IMR-90 (cell line): ENCODE measurements at regions not wholly inside any gene's neighbourhood (a gene's known extent, or its start where the extent isn't known, plus 50 kb on each side); places are given as distances from the start of the nearest gene placed in this dataset.

Source experiments
- ATAC-seq: fragments of 200-7000 bp; cut with Tn5 transposase; 2 replicates; pipeline ENCODE4 v1.9.1; 2020; ENCODE audit warnings: low read depth, mild to moderate bottlenecking, moderate library complexity
- BruUV-seq: library from RNA; stranded (reverse); fragments of 400-500 nt; replicated peaks from 2 replicates; lab custom pipeline; 2021; lab: Mats Ljungman, UMichigan
- CTCF ChIA-PET: fragments of 300-600 bp; formaldehyde crosslinking; extraction: SDS; loops from one replicate; lab custom pipeline; 2021; ENCODE audit warnings: antibody characterized with exemption; lab: Yijun Ruan, JAX
- POLR2A ChIA-PET: fragments of 300-600 bp; sonication (Branson Sonifier 250); formaldehyde crosslinking; loops from one replicate; lab custom pipeline; 2022; ENCODE audit warnings: antibody characterized with exemption; ENCODE audit not compliant: unreplicated experiment; lab: Charles Lee
- DNase-seq: peaks from one replicate; pipeline ENCODE4 v3.0.0; 2013
- H2AFZ ChIP-seq: replicated peaks from 2 replicates; pipeline ENCODE3; 2013; ENCODE audit warnings: low read length, mild to moderate bottlenecking; ENCODE audit not compliant: poor library complexity
- H2AK5ac ChIP-seq: 2 replicates; pipeline ENCODE4 v1.6.1; 2013; ENCODE audit warnings: low read depth, low read length, inconsistent platforms
- H2AK9ac ChIP-seq: replicated peaks from 2 replicates; pipeline ENCODE3; 2013; ENCODE audit warnings: mild to moderate bottlenecking, low read depth, low read length, moderate library complexity; ENCODE audit not compliant: poor library complexity
- H2BK120ac ChIP-seq: 2 replicates; pipeline ENCODE4 v1.6.1; 2013; ENCODE audit warnings: low read depth, low read length, inconsistent platforms
- H2BK15ac ChIP-seq: 3 replicates; pipeline ENCODE4 v1.6.1; 2013; ENCODE audit warnings: low read depth, low read length, inconsistent platforms
- H2BK20ac ChIP-seq: 2 replicates; pipeline ENCODE4 v1.6.1; 2013; ENCODE audit warnings: low read depth, mild to moderate bottlenecking, inconsistent platforms, low read length, moderate library complexity
- H2BK5ac ChIP-seq: 2 replicates; pipeline ENCODE4 v1.6.1; 2013; ENCODE audit warnings: mild to moderate bottlenecking, low read depth, low read length, inconsistent platforms; ENCODE audit not compliant: poor library complexity, severe bottlenecking
- H3K14ac ChIP-seq: replicated peaks from 2 replicates; pipeline ENCODE4 v1.6.1; 2013; ENCODE audit warnings: low read depth, low read length, inconsistent platforms
- H3K18ac ChIP-seq: 2 replicates; pipeline ENCODE4 v1.6.1; 2013; ENCODE audit warnings: low read depth, low read length, control low read depth
- H3K23ac ChIP-seq: 2 replicates; pipeline ENCODE4 v1.6.1; 2013; ENCODE audit warnings: low read depth, low read length, inconsistent platforms
- H3K27ac ChIP-seq: 2 replicates; pipeline ENCODE4 v1.5.1; 2013; ENCODE audit warnings: mild to moderate bottlenecking, control low read depth, low read length; ENCODE audit not compliant: insufficient read depth
- H3K27me3 ChIP-seq: 2 replicates; pipeline ENCODE4 v1.6.1; 2013; ENCODE audit warnings: low read length; ENCODE audit not compliant: control insufficient read depth, insufficient read depth
- H3K36me3 ChIP-seq: 2 replicates; pipeline ENCODE4 v1.6.1; 2013; ENCODE audit warnings: low read length, mixed read lengths; ENCODE audit not compliant: control insufficient read depth, insufficient read depth
- H3K4ac ChIP-seq: 2 replicates; pipeline ENCODE4 v1.6.1; 2013; ENCODE audit warnings: low read depth, low read length, inconsistent platforms
- H3K4me1 ChIP-seq: 2 replicates; pipeline ENCODE4 v1.6.1; 2013; ENCODE audit warnings: low read length, mixed read lengths; ENCODE audit not compliant: control insufficient read depth, insufficient read depth
- H3K4me2 ChIP-seq: 2 replicates; pipeline ENCODE4 v1.6.1; 2013; ENCODE audit warnings: low read depth, mild to moderate bottlenecking, control low read depth, low read length, moderate library complexity
- H3K4me3 ChIP-seq: 2 replicates; pipeline ENCODE4 v1.5.1; 2013; ENCODE audit warnings: low read depth, mild to moderate bottlenecking, control low read depth, low read length, moderate library complexity; ENCODE audit not compliant: insufficient read depth
- H3K56ac ChIP-seq: 2 replicates; pipeline ENCODE4 v1.6.1; 2013; ENCODE audit warnings: low read length, inconsistent platforms; ENCODE audit not compliant: insufficient read depth; ENCODE audit errors: extremely low read depth
- H3K79me1 ChIP-seq, 2 experiments: 2 replicates each; pipeline ENCODE4 v1.6.1; 2013; ENCODE audit warnings: low read length in 2 of 2, inconsistent platforms in 1 of 2, low read depth in 1 of 2
- H3K9ac ChIP-seq: 2 replicates; pipeline ENCODE4 v1.6.1; 2013; ENCODE audit warnings: low read depth, low read length, control low read depth
- H3K9me1 ChIP-seq: 2 replicates; pipeline ENCODE4 v1.6.1; 2013; ENCODE audit warnings: low read length, inconsistent platforms; ENCODE audit not compliant: insufficient read depth
- H3K9me3 ChIP-seq: 2 replicates; pipeline ENCODE4 v1.6.1; 2013; ENCODE audit warnings: low read length; ENCODE audit not compliant: control insufficient read depth, insufficient read depth
- H4K20me1 ChIP-seq: 2 replicates; pipeline ENCODE4 v1.6.1; 2013; ENCODE audit warnings: low read length, inconsistent platforms; ENCODE audit not compliant: insufficient read depth
- H4K5ac ChIP-seq: 2 replicates; pipeline ENCODE4 v1.6.1; 2013; ENCODE audit warnings: mild to moderate bottlenecking, low read depth, low read length, control low read depth
- H4K8ac ChIP-seq, 2 experiments: 2 replicates each; pipeline ENCODE4 v1.6.1; 2013; ENCODE audit warnings: low read depth in 2 of 2, low read length in 2 of 2, control low read depth in 1 of 2, inconsistent platforms in 1 of 2
- H4K91ac ChIP-seq: 2 replicates; pipeline ENCODE4 v1.6.1; 2013; ENCODE audit warnings: low read depth, low read length, inconsistent platforms; ENCODE audit not compliant: insufficient read depth
- BHLHE40 ChIP-seq: fragments of 150-350 bp; IDR thresholded peaks from 2 replicates; pipeline ENCODE4 v1.6.1; 2016; ENCODE audit warnings: mild to moderate bottlenecking, low read depth, low read length
- CEBPB ChIP-seq: IDR thresholded peaks from 2 replicates; pipeline ENCODE4 v1.6.1; 2012; ENCODE audit warnings: low read depth, low read length, improper control_type of control experiment
- CHD1 ChIP-seq: IDR thresholded peaks from 2 replicates; pipeline ENCODE4 v1.6.1; 2012; ENCODE audit warnings: low read depth, low read length, improper control_type of control experiment
- CTCF ChIP-seq: conservative IDR thresholded peaks from 2 replicates; pipeline ENCODE4 v1.5.1; 2012; ENCODE audit warnings: mild to moderate bottlenecking, low read depth, low read length, improper control_type of control experiment
- FOS ChIP-seq: fragments of 150-350 bp; IDR thresholded peaks from 2 replicates; pipeline ENCODE4 v1.6.1; 2016; ENCODE audit warnings: low read depth, low read length
- MAFK ChIP-seq: IDR thresholded peaks from 2 replicates; pipeline ENCODE4 v1.6.1; 2012; ENCODE audit warnings: low read depth, low read length, improper control_type of control experiment
- MAZ ChIP-seq: IDR thresholded peaks from 2 replicates; pipeline ENCODE4 v1.6.1; 2012; ENCODE audit warnings: low read depth, mild to moderate bottlenecking, low read length, improper control_type of control experiment, moderate library complexity, borderline replicate concordance
- MXI1 ChIP-seq: IDR thresholded peaks from 2 replicates; pipeline ENCODE4 v1.6.1; 2012; ENCODE audit warnings: low read depth, mild to moderate bottlenecking, low read length, moderate library complexity, borderline replicate concordance
- NFE2L2 ChIP-seq: fragments of 150-350 bp; IDR thresholded peaks from 2 replicates; pipeline ENCODE4 v1.6.1; 2016; ENCODE audit warnings: low read depth, mild to moderate bottlenecking, low read length
- POLR2A ChIP-seq: IDR thresholded peaks from 2 replicates; pipeline ENCODE4 v1.6.1; 2012; ENCODE audit warnings: mild to moderate bottlenecking, low read depth, low read length
- RAD21 ChIP-seq: IDR thresholded peaks from 2 replicates; pipeline ENCODE4 v1.6.1; 2012; ENCODE audit warnings: low read length, improper control_type of control experiment
- RCOR1 ChIP-seq: IDR thresholded peaks from 2 replicates; pipeline ENCODE4 v1.6.1; 2012; ENCODE audit warnings: mild to moderate bottlenecking, low read length, improper control_type of control experiment; ENCODE audit not compliant: insufficient replicate concordance
- RFX5 ChIP-seq: IDR thresholded peaks from 2 replicates; pipeline ENCODE4 v1.8.0; 2012; ENCODE audit warnings: low read depth, mild to moderate bottlenecking, low read length, moderate library complexity
- SMC3 ChIP-seq: fragments of 150-350 bp; IDR thresholded peaks from 2 replicates; pipeline ENCODE4 v1.6.1; 2016; ENCODE audit warnings: low read depth, mild to moderate bottlenecking, antibody characterized with exemption, low read length, moderate library complexity
- WGBS, 2 experiments: methylation state at CpG; one replicate each; pipeline versions ENCODE4 v1.1.5 to v1.1.7; 2013; ENCODE audit warnings: missing lambda C conversion rate in 2 of 2; ENCODE audit not compliant: insufficient read length in 1 of 2; ENCODE audit errors: extremely low coverage in 2 of 2; 5-methylcytosine and 5-hydroxymethylcytosine counted together
- dilution Hi-C: fragments of 300-500 bp; cut with HindIII; formaldehyde crosslinking; loops from one replicate; pipeline ENCODE4 v1.14.3; 2018; ENCODE audit warnings: low sequenced_read_pairs; ENCODE audit not compliant: unreplicated experiment
- in situ Hi-C: fragments of 300-500 bp; cut with MboI; formaldehyde crosslinking; loops from 3 replicates; pipeline ENCODE4 v1.14.3; 2019; ENCODE audit warnings: low sequenced_read_pairs, inconsistent platforms, mixed read lengths
- intact Hi-C: fragments of 100-400 bp; cut with micrococcal nuclease; formaldehyde crosslinking; loops from 2 replicates; pipeline ENCODE4 v1.10.0; 2022
- TF ChIP-seq, protein P1 (sequence below): fragments of 150-350 bp; IDR thresholded peaks from 2 replicates; pipeline ENCODE4 v1.6.1; 2017; ENCODE audit warnings: mild to moderate bottlenecking, antibody characterized with exemption, low read length, low read depth
- TF ChIP-seq, protein P2 (sequence below): fragments of 150-350 bp; IDR thresholded peaks from 2 replicates; pipeline ENCODE4 v1.6.1; 2016; ENCODE audit warnings: low read depth, mild to moderate bottlenecking, low read length, moderate library complexity, borderline replicate concordance

GRCh38 chr7:63080406-63080805 lies 918.2 kb upstream of the ZNF722 start:
- dilution Hi-C loops, result no loop called here
- H3K4me2 ChIP-seq, result no peak overlapping the region
- no CpG with 5 or more reads among the region's 2 CpGs for WGBS, 2 experiments
- H4K5ac ChIP-seq, result no peak overlapping the region
- no peak overlapping the region for H4K8ac ChIP-seq
- no peak overlapping the region for H3K23ac ChIP-seq
- H3K9me3 ChIP-seq, result peaks cover 37% of the 10 kb centered on the region
- H3K56ac ChIP-seq, result no peak overlapping the region
- no peak overlapping the region for H2BK5ac ChIP-seq
- no peak overlapping the region for H3K27ac ChIP-seq
- POLR2A ChIA-PET, result no interaction called here
- H3K79me1 ChIP-seq, result no peaks in the 10 kb centered on the region
- intact Hi-C loops, result no loop called here
- in situ Hi-C loops, result no loop called here
- H3K9me1 ChIP-seq, result no peaks in the 10 kb centered on the region
- DNase-seq (no peak), ATAC-seq (no peak)
- H4K91ac ChIP-seq, result no peak overlapping the region
- no peak overlapping the region for H2BK20ac ChIP-seq
- no peak overlapping the region for H3K9ac ChIP-seq
- no peak overlapping the region for H3K18ac ChIP-seq
- H2AK9ac ChIP-seq, result no peak overlapping the region
- H3K36me3 ChIP-seq, result no peaks in the 10 kb centered on the region
- no peak overlapping the region for H2BK15ac ChIP-seq
- H3K4ac ChIP-seq, result no peak overlapping the region
- no peaks in the 10 kb centered on the region for H4K20me1 ChIP-seq
- no peak overlapping the region for H3K14ac ChIP-seq
- no peak overlapping the region for H2AK5ac ChIP-seq
- no peaks in the 10 kb centered on the region for H3K4me1 ChIP-seq
- CTCF ChIA-PET, result no interaction called here
- BruUV-seq, result no TSS peak
- H2BK120ac ChIP-seq, result no peak overlapping the region
- no peak overlapping the region for H3K4me3 ChIP-seq
- H3K27me3 ChIP-seq, result no peaks in the 10 kb centered on the region
- TF ChIP-seq MAZ (no peak), POLR2A (no peak), RAD21 (no peak), NFE2L2 (no peak), CTCF (no peak), RFX5 (no peak), BHLHE40 (no peak), RCOR1 (no peak), SMC3 (no peak), MXI1 (no peak), CHD1 (no peak), MAFK (no peak), FOS (no peak), CEBPB (no peak)
- TF ChIP-seq, protein P1, sequence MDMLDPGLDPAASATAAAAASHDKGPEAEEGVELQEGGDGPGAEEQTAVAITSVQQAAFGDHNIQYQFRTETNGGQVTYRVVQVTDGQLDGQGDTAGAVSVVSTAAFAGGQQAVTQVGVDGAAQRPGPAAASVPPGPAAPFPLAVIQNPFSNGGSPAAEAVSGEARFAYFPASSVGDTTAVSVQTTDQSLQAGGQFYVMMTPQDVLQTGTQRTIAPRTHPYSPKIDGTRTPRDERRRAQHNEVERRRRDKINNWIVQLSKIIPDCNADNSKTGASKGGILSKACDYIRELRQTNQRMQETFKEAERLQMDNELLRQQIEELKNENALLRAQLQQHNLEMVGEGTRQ, result no peak
- TF ChIP-seq, protein P2, sequence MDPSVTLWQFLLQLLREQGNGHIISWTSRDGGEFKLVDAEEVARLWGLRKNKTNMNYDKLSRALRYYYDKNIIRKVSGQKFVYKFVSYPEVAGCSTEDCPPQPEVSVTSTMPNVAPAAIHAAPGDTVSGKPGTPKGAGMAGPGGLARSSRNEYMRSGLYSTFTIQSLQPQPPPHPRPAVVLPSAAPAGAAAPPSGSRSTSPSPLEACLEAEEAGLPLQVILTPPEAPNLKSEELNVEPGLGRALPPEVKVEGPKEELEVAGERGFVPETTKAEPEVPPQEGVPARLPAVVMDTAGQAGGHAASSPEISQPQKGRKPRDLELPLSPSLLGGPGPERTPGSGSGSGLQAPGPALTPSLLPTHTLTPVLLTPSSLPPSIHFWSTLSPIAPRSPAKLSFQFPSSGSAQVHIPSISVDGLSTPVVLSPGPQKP, result no peak
- H2AFZ ChIP-seq, result no peak overlapping the region
